Brain microvascular endothelial cell (primary cell): ENCODE measurements at regions not wholly inside any gene's neighbourhood (a gene's known extent, or its start where the extent isn't known, plus 50 kb on each side); places are given as distances from the start of the nearest gene placed in this dataset.

Experiments used
- DNase-seq: peaks from one replicate; pipeline ENCODE4 v3.0.0-alpha.2; 2020
- H3K27ac ChIP-seq: fragments of 250-450 bp; sonication (Bioruptor Pico); 2 replicates; pipeline ENCODE4 v1.5.1; 2020; ENCODE audit warnings: mild to moderate bottlenecking, moderate library complexity
- H3K27me3 ChIP-seq: fragments of 250-450 bp; sonication (Bioruptor Pico); replicated peaks from 2 replicates; pipeline ENCODE4 v1.5.1; 2020; ENCODE audit warnings: mild to moderate bottlenecking
- H3K36me3 ChIP-seq: fragments of 250-450 bp; sonication (Bioruptor Pico); replicated peaks from 2 replicates; pipeline ENCODE4 v1.5.1; 2020; ENCODE audit warnings: mild to moderate bottlenecking
- H3K4me3 ChIP-seq: 2 replicates; pipeline ENCODE4 v1.5.1; 2011; ENCODE audit warnings: low read depth, mild to moderate bottlenecking, control low read depth, low read length, moderate library complexity
- in situ Hi-C: cut with HindIII; loops from 2 replicates; pipeline ENCODE4 v1.10.0; 2017; ENCODE audit warnings: low sequenced_read_pairs, low pct_ligation_motif_present
- TF ChIP-seq, protein P1 (sequence below): IDR thresholded peaks from 2 replicates; pipeline ENCODE4 v1.5.1; 2011; ENCODE audit warnings: low read depth, mild to moderate bottlenecking, moderate library complexity, low read length, control low read depth, inconsistent platforms; ENCODE audit errors: missing control alignments

DNA sequence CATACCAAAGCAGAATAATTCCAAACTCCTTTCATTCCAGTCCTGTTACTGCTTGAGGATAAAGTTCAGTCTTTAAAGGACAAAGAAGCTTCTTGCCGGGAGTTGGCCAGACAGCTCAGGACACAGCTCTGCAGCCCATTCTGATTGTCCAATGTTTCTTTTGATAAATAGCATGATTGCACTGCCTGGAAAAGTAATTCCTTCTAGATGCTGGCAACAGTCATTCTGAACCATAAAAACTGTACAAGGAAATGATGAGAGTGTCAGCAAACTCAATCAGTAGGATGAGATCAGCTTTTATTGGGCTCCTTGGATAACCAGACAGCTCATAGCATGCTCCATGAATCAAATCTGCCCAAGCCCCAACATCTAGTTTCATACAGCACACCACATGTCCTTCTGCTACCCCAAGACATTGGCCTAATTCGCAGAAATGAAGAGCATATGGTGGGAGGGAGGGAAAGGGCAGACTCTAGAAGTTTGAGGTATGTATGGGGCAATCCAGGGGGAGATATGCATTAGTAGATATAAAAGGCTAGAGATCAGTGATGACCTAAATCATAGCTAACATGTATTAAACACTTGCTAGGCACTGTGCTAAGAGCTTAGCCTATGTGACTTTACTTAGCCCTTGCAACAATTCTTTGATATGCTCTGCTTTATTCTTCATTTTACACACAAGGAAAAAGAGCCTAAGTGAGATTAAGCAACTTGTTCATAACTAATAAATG lies 219.9 kb upstream of the NREP start:
- Histone ChIP-seq H3K4me3 (no peak overlapping the region), H3K36me3 (no peaks in the 10 kb centered on the region), H3K27me3 (no peaks in the 10 kb centered on the region), H3K27ac (peak overlapping the region; percentile 0)
- DNase-seq = no peak
- TF ChIP-seq, protein P1, sequence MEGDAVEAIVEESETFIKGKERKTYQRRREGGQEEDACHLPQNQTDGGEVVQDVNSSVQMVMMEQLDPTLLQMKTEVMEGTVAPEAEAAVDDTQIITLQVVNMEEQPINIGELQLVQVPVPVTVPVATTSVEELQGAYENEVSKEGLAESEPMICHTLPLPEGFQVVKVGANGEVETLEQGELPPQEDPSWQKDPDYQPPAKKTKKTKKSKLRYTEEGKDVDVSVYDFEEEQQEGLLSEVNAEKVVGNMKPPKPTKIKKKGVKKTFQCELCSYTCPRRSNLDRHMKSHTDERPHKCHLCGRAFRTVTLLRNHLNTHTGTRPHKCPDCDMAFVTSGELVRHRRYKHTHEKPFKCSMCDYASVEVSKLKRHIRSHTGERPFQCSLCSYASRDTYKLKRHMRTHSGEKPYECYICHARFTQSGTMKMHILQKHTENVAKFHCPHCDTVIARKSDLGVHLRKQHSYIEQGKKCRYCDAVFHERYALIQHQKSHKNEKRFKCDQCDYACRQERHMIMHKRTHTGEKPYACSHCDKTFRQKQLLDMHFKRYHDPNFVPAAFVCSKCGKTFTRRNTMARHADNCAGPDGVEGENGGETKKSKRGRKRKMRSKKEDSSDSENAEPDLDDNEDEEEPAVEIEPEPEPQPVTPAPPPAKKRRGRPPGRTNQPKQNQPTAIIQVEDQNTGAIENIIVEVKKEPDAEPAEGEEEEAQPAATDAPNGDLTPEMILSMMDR = no peak
- in situ Hi-C loops = no loop called here

DNA sequence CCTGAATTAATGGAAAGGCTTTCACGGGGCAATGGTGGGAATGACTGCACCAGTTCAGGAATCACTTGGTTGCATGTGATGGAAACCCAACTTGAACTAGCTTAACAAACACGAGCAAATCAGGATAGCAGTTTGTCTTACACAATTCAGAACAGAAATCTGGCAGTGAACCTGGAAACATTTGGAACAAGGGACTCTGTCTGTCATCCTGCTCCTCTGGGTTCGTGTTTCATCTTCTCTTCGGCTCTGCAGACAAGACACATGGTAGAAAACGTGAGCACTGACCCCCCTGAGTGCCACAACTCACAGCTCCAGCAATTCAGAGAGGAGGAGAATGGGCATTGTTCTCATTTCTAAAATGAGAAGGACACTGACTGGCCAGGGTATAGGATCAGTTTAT lies 218.1 kb upstream of the NREP start:
- TF ChIP-seq, protein P1 = no peak
- in situ Hi-C loops = no loop called here
- Histone ChIP-seq H3K4me3 (no peak overlapping the region), H3K27me3 (no peaks in the 10 kb centered on the region), H3K36me3 (no peaks in the 10 kb centered on the region), H3K27ac (no peak overlapping the region)
- DNase-seq = no peak

DNA sequence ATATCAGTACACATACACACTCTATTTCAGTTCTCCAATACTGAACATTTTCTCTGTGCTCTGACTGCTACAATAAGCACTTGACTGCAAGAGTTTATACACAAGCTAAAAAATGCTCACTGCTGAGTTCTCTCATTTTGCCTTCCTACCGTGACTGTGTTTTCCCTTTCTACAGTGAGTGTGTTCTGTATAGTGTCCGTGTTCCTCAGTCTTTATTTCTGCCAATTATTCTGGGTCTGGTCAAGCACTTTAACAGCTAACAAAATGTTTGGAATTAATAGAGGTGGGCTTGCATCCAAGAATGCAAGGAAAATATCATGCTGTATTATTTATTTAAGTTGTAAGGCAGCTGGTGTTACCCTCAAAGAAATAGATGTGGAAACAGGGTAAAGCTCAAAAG lies 217.0 kb upstream of the NREP start:
- H3K27ac ChIP-seq = no peak overlapping the region
- DNase-seq = no peak
- H3K36me3 ChIP-seq = no peaks in the 10 kb centered on the region
- H3K4me3 ChIP-seq = no peak overlapping the region
- TF ChIP-seq, protein P1 = no peak
- in situ Hi-C loops = loop anchor here (25.0 kb wide), 1 partner anchor 237 kb away; no protein-coding TSS in a partner anchor
- no peaks in the 10 kb centered on the region for H3K27me3 ChIP-seq

DNA sequence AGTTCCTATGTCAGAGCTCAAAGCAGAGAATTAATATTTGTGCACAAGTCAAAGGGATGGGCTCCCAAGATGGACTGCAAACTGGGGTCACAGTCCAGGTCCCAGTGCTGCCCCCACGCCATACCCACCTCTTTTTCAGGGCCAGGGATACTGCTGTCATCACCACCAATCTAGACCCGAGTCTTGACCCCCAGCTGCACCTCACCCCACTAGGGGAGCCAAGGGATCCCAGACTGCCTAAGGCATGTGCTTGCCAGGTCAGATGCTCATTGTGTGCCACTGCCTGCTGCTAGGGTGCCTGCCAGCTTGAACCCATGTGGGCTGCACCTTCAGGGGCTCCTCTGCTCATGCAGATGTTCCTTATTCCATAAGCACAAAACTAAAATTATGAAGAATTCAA lies 215.6 kb upstream of the NREP start:
- Histone ChIP-seq H3K36me3 (no peaks in the 10 kb centered on the region), H3K27me3 (no peaks in the 10 kb centered on the region), H3K27ac (no peak overlapping the region), H3K4me3 (no peak overlapping the region)
- in situ Hi-C loops = loop anchor here (25.0 kb wide), 1 partner anchor 235 kb away; no protein-coding TSS in a partner anchor
- TF ChIP-seq, protein P1 = no peak
- no peak for DNase-seq

DNA sequence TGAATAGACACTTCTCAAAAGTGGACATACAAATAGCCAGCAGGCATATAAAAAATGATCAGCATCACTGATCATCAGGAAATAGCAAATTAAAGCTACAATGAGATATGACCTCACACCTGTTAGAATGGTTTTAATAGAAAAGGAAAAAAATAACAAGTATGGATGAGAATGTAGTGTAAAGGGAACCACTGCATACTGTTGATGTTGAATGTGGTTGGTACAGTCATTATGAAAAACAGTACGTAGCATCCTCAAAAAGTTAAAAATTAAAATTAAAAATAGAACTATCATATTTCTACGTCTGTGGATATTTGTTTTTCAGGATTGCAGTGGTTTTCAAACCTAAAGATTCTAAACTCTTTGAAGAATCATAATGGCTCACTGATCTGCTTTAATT lies 215.1 kb upstream of the NREP start:
- in situ Hi-C loops = loop anchor here (25.0 kb wide), 1 partner anchor 235 kb away; no protein-coding TSS in a partner anchor
- TF ChIP-seq, protein P1 = no peak
- Histone ChIP-seq H3K27me3 (no peaks in the 10 kb centered on the region), H3K36me3 (no peaks in the 10 kb centered on the region), H3K27ac (no peak overlapping the region), H3K4me3 (no peak overlapping the region)
- no peak for DNase-seq
